HG03565 (cell line): ENCODE measurements at regions not wholly inside any gene's neighbourhood (a gene's known extent, or its start where the extent isn't known, plus 50 kb on each side); places are given as distances from the start of the nearest gene placed in this dataset.

ENCODE experiments used
- ATAC-seq: cut with Tn5 transposase; IDR thresholded peaks from one replicate; pipeline ENCODE4 v1.9.1; 2021; ENCODE audit warnings: mild to moderate bottlenecking, moderate library complexity; ENCODE audit not compliant: unreplicated experiment

GRCh38 chr5:6039111-6039510, 339.2 kb downstream of the MED10 start:
- ATAC-seq: no peak

- ATAC-seq: no peak
Measured at GRCh38 chr5:6036006-6036405, 342.3 kb downstream of the MED10 start.

DNA sequence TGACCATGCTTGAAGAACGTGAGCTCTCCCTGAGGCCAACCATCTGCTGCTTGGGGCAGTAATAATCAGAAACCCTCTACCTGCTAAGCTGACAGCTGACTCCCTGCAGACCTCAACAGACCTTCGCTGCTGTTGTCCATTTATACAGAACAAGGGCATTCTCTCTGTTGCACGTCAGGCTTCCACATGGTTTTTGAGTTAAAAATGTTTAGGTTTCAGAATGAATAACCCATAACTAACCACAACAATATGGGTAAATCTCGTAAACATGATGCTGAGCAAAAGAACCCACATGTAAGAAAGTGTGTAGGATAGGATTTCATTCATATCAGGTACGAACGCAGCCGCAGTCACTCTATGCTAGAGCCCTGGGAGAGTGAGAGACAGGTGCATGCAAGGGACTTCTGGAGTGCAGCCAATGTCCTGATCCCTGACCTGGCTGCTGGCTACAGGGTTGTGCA, 348.5 kb downstream of the MED10 start:
- peak; percentile 73 for ATAC-seq

DNA sequence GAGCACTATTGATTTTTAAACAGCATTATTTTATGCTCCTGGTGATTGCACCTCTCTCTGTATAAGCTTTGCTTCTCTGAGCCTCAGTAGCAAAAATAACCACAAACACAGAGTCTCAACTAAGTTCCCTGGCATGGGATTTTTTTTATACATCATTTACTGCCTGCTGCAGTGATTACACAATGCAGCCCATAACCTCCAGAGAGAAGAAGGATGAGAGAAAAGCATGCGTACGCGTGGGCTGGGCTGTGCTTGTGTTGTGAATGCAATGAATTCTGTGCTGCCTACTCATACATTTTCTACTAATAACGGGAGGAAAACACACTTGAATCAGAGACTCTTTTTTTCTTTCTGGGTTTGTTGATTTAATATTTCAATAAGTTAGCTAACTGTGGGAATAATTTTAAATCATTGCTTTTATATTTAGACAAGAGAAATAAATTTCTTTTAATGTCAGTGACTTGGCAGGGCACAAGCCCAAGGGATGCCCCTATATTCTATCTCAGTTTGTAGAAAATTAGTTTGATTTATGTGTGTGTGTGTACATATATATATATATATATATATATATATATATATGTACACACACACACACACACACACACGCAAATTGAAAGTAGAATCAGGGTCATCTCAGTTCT, 351.5 kb downstream of the MED10 start:
- no peak for ATAC-seq

- no peak for ATAC-seq
Measured at GRCh38 chr5:6019612-6020011, 358.7 kb downstream of the MED10 start.

DNA sequence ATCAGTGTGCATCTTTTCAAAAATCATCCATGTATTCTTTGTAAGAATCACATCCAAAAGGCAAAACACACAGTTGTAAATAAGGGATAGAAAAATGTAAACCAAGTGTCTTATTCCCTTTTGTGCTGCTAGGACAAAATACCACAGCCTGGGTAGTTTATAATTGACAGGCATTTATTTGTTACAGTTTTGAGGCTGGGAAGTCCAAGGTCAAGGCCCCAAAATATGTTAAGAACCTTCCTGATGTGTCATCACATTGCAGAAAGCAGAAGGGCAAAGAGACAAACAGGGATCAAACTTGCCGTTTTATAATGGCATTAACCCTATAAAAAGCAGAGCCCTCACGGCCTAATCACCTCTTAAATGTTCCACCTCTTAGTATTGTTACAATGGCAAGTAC, 364.8 kb downstream of the MED10 start:
- no peak for ATAC-seq

DNA sequence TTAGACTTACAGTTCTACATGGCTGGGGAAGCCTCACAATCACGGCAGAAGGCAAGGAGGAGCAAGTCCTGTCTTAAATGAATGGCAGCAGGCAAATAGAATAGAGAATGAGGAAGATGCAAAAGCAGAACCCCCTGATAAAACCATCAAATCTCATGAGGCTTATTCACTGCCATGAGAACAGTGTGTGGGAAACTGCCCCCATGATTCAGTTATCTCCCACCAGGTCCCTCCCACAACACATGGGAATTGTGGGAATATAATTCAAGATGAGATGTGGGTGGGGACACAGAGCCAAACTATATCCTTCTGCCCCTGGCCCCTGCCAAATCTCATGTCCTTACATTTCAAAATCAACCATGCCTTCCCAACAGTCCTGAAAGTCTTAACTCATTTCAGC, 367.1 kb downstream of the MED10 start:
- no peak for ATAC-seq

GRCh38 chr5:6006838-6007314, 371.5 kb downstream of the MED10 start:
- ATAC-seq: no peak

GRCh38 chr5:6003040-6003825, 375.1 kb downstream of the MED10 start:
- no peak for ATAC-seq

- ATAC-seq: no peak
Measured at GRCh38 chr5:6000867-6001266, 377.5 kb downstream of the MED10 start.

DNA sequence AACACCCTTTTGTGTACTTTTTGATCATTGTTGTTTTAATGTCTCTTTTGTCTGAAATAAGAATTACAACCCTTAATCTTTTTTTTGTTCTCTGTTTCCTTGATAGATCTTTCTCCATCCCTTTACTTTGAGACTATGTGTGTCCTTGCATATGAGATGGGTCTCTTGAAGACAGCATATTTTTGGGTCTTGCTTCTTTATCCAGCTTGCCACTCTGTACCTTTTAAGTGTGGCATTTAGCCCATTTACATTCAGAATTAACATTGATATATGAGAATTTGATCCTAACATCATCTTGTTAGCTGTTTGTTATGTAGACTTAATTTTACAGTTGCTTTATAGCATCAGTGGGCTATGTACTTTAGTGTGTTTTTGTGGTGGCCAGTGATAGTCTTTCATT, 382.5 kb downstream of the MED10 start:
- ATAC-seq: no peak

DNA sequence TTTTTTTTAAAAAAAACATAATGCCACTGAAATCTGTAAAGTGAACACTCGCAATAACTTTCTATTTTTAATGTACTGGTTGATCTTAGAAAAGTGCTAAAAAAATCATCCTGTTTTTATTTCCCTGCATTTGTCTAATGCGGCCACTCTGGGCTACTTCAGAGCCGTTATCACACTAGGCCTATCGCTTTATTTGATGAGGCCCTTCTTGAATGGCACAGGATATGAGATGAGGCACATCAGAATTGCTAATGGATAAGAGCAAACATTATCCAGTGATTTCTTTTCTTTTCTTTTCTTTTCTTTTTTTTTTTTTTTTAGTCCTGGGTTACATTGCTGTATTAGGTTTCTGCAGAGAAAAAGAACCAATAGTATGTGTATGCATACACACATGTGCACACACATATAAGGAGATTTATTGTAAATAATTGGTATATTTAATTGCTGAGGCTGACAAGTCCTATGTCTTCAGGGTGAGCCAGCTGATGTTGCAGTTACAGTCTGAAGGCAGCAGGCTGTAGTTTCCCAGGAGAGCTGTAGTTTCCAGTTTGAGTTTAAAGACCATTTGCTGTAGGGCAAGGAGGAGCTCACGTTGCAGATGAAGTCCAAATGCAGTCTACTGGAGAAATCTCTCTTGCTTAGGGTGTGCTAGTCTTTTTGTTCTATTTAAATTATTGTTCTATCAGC, 391.7 kb downstream of the MED10 start:
- ATAC-seq: no peak

DNA sequence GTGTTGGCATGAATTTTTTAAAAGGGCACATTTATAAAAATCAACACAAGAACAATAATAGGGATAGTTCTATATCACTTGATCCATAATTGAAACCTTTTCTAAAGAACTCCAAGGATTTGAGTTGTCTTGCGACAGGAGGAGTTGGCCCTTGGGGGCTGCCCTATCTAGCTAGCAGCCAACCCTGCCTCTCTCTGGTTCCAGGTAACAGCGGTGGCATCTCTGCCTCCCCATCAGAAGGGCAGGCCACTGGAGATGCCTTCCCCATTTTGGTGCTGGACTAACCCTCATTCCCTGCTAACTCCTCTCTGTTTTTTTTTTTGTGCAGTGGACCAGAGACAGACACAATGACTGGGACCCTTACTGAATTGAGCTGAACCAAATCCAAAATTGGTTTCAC, 393.0 kb downstream of the MED10 start:
- ATAC-seq: no peak

DNA sequence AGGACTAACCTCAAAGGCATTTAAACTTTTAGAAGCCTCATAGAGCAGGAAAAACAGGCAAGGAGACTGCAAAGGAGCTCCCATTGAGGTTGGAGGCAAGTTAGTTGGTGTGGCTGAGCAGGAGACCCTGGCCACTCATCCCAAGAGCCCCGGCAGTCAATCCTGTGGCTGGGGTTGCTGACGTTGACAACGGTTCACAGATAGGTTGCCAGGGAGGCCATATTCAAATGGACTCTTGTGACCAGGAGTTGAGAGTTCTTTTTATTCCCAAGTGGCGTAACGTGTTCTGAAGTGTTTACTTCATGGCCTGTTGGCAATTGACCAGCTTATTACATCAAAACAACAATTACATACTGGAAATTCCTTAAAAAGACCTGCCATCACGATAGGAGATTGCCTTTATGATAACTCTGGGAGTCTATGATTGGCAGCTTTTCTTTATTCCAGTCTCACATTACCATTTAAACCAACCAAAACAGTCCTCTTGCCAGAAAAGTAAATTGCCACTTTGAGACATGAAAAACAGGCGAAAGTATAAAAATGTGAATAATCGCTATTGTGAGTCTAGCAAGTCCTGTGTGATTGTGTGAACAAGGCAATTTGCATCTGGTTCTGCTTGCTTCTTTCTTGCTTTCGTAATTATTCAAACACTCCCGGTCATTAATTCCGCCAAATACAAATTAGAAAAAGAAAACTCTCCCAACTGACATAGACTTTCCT, 394.9 kb downstream of the MED10 start:
- no peak for ATAC-seq

- ATAC-seq: no peak
Measured at GRCh38 chr5:5981562-5981961, 396.8 kb downstream of the MED10 start.

- ATAC-seq: no peak
Measured at GRCh38 chr5:5980538-5980895, 397.8 kb downstream of the MED10 start.

DNA sequence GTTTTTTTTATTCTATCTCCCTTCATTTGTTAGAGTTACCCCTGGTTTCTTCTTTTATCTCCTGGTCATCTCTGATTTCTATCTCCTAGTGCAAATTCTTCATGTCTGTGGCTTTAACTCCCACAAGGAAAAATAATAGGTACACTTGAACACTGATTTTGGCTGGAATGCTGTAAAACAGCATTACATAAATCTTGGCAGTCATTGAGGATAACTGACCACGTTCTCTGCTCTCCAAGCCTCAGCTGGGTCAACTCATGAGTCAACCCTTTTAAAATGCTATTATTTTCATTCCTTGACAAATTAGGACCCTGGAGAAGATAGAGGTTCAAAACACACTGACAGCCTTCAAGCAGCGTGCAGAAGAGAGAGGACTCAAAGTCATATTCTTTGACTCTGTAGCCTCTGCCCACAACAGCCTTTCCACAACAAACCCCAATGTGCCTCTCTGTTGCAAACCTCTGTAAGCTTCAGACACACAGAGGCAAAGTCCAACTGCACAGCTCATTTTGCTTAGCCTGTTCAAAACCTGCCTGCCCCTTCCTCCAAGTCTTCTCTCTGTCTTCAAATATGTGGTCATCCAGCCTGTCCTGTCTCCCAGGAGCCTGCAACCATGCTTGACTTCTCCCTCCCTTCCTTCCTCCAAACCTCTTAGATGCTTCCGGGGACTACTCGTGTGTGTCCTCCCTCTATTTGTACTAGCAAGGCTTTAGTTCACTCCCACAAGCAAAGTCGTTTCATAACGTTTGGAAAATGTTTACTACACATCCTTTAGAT, 398.4 kb downstream of the MED10 start:
- ATAC-seq: no peak

DNA sequence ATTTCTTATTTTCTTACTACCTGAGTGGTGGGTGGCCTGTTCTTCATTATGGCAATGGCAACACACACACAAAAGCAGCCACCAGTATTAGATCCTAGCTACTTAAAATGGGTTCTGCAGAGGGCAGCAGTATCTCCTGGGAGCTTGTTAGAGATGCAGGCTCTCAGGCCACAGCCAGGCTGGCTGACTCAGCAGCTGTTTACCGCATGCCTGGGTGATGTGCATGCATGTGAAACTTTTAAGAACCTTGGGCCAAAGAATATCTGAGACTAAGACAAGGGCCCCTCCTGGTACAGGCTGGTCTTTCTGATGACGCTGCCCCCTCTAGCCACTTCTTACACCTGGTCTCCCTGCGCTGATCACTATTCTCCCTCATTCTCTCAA, 399.0 kb downstream of the MED10 start:
- no peak for ATAC-seq

DNA sequence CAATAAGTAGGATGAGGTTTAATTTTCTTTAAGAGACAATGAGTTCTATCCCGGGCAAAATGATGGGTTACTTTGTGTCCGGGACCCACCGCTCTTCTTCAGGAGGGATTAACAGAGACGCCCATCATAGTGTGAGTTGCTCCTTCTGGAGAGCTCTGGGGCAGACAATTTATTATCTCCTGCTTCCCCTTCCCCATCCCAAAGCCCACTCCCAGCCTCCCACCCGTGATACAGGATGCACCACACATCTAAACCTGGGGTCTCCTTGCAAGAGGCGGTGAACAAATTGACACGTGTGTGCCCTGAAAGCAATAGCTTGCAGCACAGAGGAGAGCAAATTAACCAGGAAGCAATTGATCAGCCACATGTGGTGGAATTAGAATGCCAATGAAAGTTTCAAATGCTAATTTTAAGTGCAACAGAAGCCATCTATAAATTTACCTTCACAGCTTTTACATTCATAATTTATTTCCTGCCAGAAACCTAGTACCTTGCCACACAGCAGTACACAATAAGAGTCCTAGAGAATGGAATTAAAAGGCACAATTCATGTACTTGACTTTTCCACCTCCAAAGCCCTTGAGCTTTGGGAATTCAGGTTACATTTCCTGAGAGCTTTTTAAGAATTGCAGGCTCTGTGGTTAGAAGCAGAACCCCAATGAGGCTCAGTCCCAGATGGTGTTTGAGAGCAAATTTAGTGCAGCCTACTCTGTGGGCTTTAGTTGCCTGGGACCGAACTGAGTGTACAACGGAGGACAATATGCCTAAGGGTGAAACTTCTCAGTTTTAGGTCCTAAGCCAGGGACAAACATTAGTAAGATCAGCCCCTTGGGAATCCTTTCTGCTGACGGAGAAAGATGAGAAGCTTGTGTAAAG, 399.6 kb downstream of the MED10 start:
- ATAC-seq: no peak

GRCh38 chr5:5971203-5971602, 407.1 kb downstream of the MED10 start:
- ATAC-seq: no peak
